Colon (tissue), 2 donors: ENCODE measurements at regions not wholly inside any gene's neighbourhood (a gene's known extent, or its start where the extent isn't known, plus 50 kb on each side); places are given as distances from the start of the nearest gene placed in this dataset.
"Not testable (repeated sequence)": the region's sequence is repeated elsewhere in the genome, so short reads cannot be mapped to it uniquely, and the experiment has no call there.

Experiments used
- FAIRE-seq: peaks from 2 replicates; lab custom pipeline; 2012; peaks lifted over from hg19 to GRCh38; lab: Jason Lieb, UNC
- donor health status: control.
- donor health status: control.

DNA sequence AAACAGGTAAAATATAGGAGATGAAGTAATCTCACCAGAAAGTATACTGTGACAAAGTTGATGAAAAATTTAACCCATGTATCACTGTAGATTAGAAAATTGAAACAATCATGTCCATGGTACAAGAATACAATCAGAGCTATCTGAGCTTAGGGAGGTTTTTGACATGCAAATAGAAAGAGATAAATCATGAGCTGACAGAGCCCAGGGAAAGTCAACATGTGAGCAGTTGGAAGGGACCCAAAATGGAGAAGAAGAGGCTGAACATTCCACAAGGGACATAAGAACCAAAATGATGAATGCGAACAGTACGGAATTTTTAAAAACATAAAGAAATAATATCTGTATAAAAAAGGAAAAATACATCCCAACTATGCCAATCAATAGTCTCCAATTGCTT is 395.4 kb upstream of the CYRIA start:
- no peak for FAIRE-seq

GRCh38 chr2:17059458-17059857 is 393.8 kb upstream of the CYRIA start:
- FAIRE-seq = no peak

- FAIRE-seq = no peak
These were observed 393.3 kb upstream of the CYRIA start for GRCh38 chr2:17058772-17059402.

- no peak for FAIRE-seq
These were observed 391.7 kb upstream of the CYRIA start for GRCh38 chr2:17057109-17058017.

DNA sequence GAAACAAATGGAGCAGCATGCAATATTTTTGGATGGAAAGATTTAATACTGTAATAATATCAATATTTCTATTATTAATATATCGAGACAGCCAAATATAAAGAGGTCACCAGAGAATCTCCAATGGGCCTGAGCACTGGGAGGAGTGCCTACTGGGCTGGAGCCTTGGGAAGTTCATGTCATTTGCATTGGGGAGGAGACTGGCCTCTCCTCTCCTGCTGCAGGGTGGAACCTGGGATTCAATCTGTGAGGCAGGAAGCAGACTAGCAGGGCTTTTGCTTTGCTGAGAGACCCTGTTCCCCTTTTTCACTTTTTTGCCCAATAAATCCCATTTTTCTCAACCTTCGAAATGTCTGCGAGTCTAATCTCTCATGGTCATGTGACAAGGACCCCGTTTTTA is 390.6 kb upstream of the CYRIA start:
- no peak for FAIRE-seq

- FAIRE-seq = no peak
These were observed 386.4 kb upstream of the CYRIA start for GRCh38 chr2:17052001-17052400.

GRCh38 chr2:17051538-17051937 is 385.9 kb upstream of the CYRIA start:
- no peak for FAIRE-seq

DNA sequence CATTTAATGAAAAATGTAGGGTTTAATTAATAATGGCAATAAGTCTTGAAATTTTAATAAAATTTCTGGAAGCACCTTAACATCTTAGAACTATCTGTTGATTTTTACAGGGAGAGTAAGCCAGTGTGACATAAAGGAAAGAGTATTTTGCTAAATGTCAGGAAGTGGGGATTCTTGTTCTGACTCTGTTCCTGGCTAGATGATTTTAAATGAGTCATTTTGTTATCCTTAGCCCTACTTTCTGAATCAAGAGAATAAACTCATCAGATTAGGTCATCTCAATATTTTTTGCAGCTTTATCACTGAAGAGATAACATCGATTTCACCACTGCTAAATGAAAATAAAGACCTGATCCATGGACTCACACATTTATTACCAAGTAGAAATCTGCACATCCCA is 377.5 kb upstream of the CYRIA start:
- FAIRE-seq = no peak

DNA sequence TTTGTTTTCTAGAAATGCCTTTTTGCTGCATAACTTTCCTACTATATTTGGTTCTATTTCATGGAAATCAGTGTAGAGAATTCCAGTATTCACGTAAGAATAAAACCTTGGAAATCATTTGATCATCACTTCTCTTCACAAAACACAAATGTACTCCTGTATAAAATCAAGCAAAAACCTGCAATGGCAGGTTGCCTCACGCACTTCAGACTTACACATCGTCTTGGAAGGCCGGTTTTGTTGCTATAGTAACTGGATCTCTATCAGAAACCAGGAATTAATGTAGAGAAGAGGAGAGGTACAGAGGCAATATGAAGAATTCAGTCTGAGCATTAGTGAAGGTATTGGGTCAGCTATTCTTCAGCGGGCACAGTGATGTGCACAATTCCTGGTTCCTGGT is 370.7 kb upstream of the CYRIA start:
- FAIRE-seq = no peak

GRCh38 chr2:17035010-17035409 is 369.4 kb upstream of the CYRIA start:
- no peak for FAIRE-seq

GRCh38 chr2:17030047-17030446 is 364.4 kb upstream of the CYRIA start:
- no peak for FAIRE-seq

DNA sequence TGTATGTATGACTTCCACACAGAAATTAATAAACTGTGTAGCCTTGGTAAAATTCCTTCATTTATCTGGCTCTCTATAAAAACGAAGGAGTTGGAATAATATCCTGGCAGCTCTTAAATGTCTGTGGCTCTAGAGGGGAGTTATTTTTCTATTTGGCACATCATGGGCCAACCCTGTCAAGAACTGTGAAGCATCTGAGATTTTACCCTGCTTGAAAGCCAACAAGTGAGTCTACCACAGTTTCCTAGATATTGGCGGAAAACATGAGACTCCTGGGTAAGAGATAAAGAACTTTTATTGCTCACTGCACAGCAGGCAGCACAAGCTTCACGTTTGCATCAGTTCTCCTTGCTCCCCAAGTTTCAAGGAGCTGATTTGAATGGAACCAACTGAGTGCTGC is 346.7 kb upstream of the CYRIA start:
- FAIRE-seq = no peak

GRCh38 chr2:17010104-17010503 is 344.5 kb upstream of the CYRIA start:
- no peak for FAIRE-seq

DNA sequence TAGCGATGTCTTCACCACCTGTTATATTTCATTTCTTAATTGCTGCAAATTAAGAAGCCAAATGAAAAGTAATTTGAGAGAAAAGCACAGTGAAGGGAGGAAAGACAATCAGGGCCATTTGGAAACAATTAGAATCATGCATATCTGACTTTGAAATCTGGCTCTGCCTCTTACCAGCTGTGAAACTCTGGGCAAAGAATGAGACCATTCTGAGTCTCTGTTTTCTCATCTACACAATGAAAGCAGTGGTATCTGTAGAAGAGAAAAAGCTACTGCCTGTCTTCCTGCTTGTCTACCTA is 334.5 kb upstream of the CYRIA start:
- FAIRE-seq = no peak

DNA sequence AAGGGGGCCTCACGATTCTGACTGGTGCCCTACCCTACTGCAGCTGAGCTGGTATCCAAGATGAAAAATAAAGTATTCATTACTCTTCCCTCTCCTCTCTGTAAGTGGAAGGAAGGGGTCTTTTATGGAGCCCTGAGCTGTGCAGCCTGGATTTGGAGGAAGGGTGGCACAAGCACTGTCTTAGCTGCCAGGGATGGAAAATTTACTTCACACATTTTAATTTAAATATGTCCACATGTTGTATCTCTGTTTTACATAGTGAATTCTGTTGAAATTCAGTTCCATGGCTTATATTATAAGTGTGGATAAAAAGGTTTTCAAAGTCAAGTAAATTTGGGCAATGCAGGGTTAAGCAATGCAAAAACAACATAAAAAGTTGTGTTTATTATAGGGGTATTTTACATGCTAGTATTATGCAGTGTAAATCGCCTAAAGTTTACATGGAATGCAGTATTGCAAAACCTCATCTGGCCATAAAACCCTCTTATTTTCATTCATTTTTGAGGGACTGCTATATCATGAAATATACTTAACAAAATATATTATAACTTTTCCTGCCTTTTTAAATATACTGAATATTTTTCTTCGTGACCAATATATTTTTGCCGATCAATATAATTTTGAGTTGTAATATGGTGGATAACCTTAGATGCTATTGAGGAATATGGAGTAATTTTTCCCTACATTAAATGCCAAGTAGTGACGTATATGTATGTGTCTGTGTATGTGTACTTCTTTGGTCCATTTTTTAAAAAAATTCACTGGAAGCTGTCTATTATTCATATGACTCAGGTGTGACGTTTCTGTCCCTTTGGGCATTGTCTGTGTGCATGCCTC is 333.9 kb upstream of the CYRIA start:
- FAIRE-seq = no peak

- FAIRE-seq = no peak
These were observed 312.7 kb upstream of the CYRIA start for GRCh38 chr2:16978301-16978700.

- FAIRE-seq = no peak
These were observed 309.1 kb upstream of the CYRIA start for GRCh38 chr2:16974688-16975087.

GRCh38 chr2:16973586-16974286 is 308.1 kb upstream of the CYRIA start:
- FAIRE-seq = no peak

DNA sequence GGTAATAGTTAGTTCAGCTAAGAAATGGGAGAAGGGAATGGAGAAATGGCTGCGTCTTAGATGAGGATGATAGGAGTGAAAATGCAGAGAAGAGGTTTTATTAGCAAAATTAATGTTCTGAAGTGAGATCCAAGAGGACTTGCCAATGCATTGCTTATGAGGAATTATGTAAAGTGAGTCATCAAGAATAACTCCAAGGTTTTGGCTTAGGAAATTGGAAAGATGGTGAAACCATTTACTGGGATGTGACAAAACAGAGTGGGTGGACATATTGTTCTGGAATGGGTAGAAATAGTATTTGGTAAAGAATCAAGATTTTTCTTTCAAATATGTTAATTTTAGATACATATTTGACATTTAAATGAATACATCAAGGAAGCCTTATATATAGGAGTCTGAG is 306.6 kb upstream of the CYRIA start:
- no peak for FAIRE-seq

GRCh38 chr2:16971722-16972234 is 306.1 kb upstream of the CYRIA start:
- no peak for FAIRE-seq

- FAIRE-seq = not testable (repeated sequence)
These were observed 305.3 kb upstream of the CYRIA start for GRCh38 chr2:16970948-16971347.

DNA sequence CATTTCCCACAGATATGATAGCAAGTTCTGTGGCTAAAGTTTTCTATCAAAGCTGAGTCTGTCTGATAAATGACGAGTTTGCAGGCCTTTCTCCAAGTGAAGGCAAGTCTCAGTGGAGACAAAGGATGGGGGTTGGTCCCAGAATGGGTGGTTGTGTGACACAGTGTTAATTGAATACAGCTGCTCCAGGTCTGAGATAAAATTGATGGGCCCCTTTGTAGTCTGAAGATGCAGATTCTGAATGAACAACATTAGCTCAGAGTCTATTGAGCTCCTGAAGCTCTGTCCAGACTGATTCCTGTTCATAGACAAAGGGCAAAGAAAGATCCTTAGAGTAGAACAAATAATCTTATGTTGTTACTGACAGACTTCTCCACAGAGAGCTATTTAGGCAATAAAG is 296.9 kb upstream of the CYRIA start:
- FAIRE-seq = no peak
